Panc1 (cell line): ENCODE measurements at regions not wholly inside any gene's neighbourhood (a gene's known extent, or its start where the extent isn't known, plus 50 kb on each side); places are given as distances from the start of the nearest gene placed in this dataset.

Experiments used
- ATAC-seq: fragments of 200-7000 bp; cut with Tn5 transposase; 2 replicates; pipeline ENCODE4 v1.9.1; 2020; ENCODE audit warnings: mild to moderate bottlenecking, moderate library complexity
- BruUV-seq: library from RNA; stranded (reverse); fragments of 400-500 nt; replicated peaks from 2 replicates; lab custom pipeline; 2021; lab: Mats Ljungman, UMichigan
- CTCF ChIA-PET: fragments of 300-600 bp; sonication (Branson Sonifier 250); formaldehyde crosslinking; loops from one replicate; lab custom pipeline; 2022; ENCODE audit warnings: antibody characterized with exemption; lab: Charles Lee
- POLR2A ChIA-PET: fragments of 300-600 bp; sonication (Branson Sonifier 250); formaldehyde crosslinking; loops from one replicate; lab custom pipeline; 2022; ENCODE audit warnings: antibody characterized with exemption; lab: Charles Lee
- DNase-seq: peaks from one replicate; pipeline ENCODE4 v3.0.0-alpha.2; 2010; ENCODE audit warnings: low read depth, low spot score
- H3K27ac ChIP-seq: 2 replicates; pipeline ENCODE4 v1.5.1; 2011; ENCODE audit warnings: mild to moderate bottlenecking, low read length, inconsistent platforms
- H3K27me3 ChIP-seq: fragments of 200-500 bp; sonication (Bioruptor generic); 2 replicates; pipeline ENCODE4 v1.6.0; 2014; ENCODE audit warnings: low read length, inconsistent platforms; ENCODE audit not compliant: control insufficient read depth, insufficient read depth
- H3K36me3 ChIP-seq: fragments of 200-500 bp; sonication (Bioruptor generic); 2 replicates; pipeline ENCODE4 v1.5.1; 2014; ENCODE audit warnings: inconsistent platforms, mild to moderate bottlenecking, low read length, moderate library complexity; ENCODE audit not compliant: control insufficient read depth, insufficient read depth
- H3K4me1 ChIP-seq: 2 replicates; pipeline ENCODE4 v1.5.1; 2011; ENCODE audit warnings: inconsistent platforms, mild to moderate bottlenecking, low read length, moderate library complexity; ENCODE audit not compliant: control insufficient read depth, insufficient read depth
- H3K4me3 ChIP-seq, 2 experiments: 2 replicates each; pipeline ENCODE4 v1.5.1; 2011 to 2012; ENCODE audit warnings: low read depth in 2 of 2, low read length in 2 of 2, mild to moderate bottlenecking in 2 of 2, inconsistent platforms in 1 of 2, moderate library complexity in 1 of 2
- H3K9me3 ChIP-seq: fragments of 200-500 bp; sonication (Bioruptor generic); 2 replicates; pipeline ENCODE4 v1.5.1; 2014; ENCODE audit warnings: low read depth, mild to moderate bottlenecking, inconsistent platforms, low read length, moderate library complexity; ENCODE audit not compliant: control insufficient read depth, insufficient read depth
- POLR2AphosphoS5 ChIP-seq: IDR thresholded peaks from 2 replicates; pipeline ENCODE4 v1.6.1; 2012; ENCODE audit warnings: mild to moderate bottlenecking, low read depth, low read length, moderate library complexity
- SIN3A ChIP-seq: IDR thresholded peaks from 2 replicates; pipeline ENCODE4 v1.6.1; 2012; ENCODE audit warnings: low read depth, mild to moderate bottlenecking, low read length, moderate library complexity, borderline replicate concordance; ENCODE audit not compliant: insufficient read depth
- TCF7L2 ChIP-seq: IDR thresholded peaks from 2 replicates; pipeline ENCODE4 v1.6.1; 2011; ENCODE audit warnings: mild to moderate bottlenecking, low read depth, low read length, inconsistent platforms
- in situ Hi-C: cut with HindIII; loops from 2 replicates; pipeline ENCODE4 v1.10.0; 2016; ENCODE audit warnings: low sequenced_read_pairs, low pct_unique_long_range_greater_than_20kb
- intact Hi-C: fragments of 100-400 bp; cut with micrococcal nuclease; formaldehyde crosslinking; loops from one replicate; pipeline ENCODE4 v1.10.0; 2022; ENCODE audit not compliant: unreplicated experiment
- TF ChIP-seq, protein P1 (sequence below), 2 experiments: IDR thresholded peaks; 2 replicates each; pipeline ENCODE4 v1.6.1; 2011 to 2012; ENCODE audit warnings: low read depth in 2 of 2, control low read depth in 1 of 2, low read length in 1 of 2, mild to moderate bottlenecking in 1 of 2, moderate library complexity in 1 of 2; ENCODE audit not compliant: insufficient read depth in 1 of 2
- TF ChIP-seq, protein P2 (sequence below): fragments of 450-650 bp; IDR thresholded peaks from 2 replicates; pipeline ENCODE4 v1.5.1; 2017; ENCODE audit warnings: mild to moderate bottlenecking

DNA sequence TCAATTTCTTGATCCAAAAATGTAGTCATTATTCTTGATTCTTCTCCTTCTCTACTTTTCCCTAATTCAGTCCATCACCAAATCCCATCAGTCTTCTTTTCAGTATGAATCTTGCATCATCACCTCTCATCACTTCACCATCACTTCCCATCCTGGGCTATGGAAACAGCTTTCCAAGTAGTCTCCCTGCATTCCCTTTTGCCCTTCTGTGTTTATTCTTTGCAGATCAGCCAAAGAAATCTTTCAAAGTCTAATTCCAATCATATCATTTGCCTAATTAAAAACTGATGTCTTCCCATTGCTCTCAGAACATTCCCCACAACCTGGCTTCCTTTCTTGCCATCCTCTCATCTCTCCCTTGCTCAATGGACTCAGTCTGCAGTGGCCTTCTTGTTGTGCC lies 201.7 kb upstream of the ADAMTS3 start:
- TF ChIP-seq, protein P1, sequence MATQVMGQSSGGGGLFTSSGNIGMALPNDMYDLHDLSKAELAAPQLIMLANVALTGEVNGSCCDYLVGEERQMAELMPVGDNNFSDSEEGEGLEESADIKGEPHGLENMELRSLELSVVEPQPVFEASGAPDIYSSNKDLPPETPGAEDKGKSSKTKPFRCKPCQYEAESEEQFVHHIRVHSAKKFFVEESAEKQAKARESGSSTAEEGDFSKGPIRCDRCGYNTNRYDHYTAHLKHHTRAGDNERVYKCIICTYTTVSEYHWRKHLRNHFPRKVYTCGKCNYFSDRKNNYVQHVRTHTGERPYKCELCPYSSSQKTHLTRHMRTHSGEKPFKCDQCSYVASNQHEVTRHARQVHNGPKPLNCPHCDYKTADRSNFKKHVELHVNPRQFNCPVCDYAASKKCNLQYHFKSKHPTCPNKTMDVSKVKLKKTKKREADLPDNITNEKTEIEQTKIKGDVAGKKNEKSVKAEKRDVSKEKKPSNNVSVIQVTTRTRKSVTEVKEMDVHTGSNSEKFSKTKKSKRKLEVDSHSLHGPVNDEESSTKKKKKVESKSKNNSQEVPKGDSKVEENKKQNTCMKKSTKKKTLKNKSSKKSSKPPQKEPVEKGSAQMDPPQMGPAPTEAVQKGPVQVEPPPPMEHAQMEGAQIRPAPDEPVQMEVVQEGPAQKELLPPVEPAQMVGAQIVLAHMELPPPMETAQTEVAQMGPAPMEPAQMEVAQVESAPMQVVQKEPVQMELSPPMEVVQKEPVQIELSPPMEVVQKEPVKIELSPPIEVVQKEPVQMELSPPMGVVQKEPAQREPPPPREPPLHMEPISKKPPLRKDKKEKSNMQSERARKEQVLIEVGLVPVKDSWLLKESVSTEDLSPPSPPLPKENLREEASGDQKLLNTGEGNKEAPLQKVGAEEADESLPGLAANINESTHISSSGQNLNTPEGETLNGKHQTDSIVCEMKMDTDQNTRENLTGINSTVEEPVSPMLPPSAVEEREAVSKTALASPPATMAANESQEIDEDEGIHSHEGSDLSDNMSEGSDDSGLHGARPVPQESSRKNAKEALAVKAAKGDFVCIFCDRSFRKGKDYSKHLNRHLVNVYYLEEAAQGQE (IDR thresholded peaks at IDR 0.05; ENCODE audit: insufficient read depth in 1 of 2, low read depth in 2 of 2, low read length in 1 of 2), result no peak
- no peak for TF ChIP-seq POLR2AphosphoS5
- TF ChIP-seq, protein P2, sequence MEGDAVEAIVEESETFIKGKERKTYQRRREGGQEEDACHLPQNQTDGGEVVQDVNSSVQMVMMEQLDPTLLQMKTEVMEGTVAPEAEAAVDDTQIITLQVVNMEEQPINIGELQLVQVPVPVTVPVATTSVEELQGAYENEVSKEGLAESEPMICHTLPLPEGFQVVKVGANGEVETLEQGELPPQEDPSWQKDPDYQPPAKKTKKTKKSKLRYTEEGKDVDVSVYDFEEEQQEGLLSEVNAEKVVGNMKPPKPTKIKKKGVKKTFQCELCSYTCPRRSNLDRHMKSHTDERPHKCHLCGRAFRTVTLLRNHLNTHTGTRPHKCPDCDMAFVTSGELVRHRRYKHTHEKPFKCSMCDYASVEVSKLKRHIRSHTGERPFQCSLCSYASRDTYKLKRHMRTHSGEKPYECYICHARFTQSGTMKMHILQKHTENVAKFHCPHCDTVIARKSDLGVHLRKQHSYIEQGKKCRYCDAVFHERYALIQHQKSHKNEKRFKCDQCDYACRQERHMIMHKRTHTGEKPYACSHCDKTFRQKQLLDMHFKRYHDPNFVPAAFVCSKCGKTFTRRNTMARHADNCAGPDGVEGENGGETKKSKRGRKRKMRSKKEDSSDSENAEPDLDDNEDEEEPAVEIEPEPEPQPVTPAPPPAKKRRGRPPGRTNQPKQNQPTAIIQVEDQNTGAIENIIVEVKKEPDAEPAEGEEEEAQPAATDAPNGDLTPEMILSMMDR, result no peak
- TF ChIP-seq SIN3A, result no peak
- no peak for TF ChIP-seq TCF7L2
- no peaks in the 10 kb centered on the region for H3K9me3 ChIP-seq
- in situ Hi-C loops, result no loop called here
- DNase-seq (no peak), ATAC-seq (no peak)
- intact Hi-C loops, result no loop called here
- no TSS peak for BruUV-seq
- no peak overlapping the region for H3K4me3 ChIP-seq
- CTCF ChIA-PET, result no interaction called here
- H3K27ac ChIP-seq, result no peak overlapping the region
- H3K4me1 ChIP-seq, result no peaks in the 10 kb centered on the region
- H3K27me3 ChIP-seq, result no peaks in the 10 kb centered on the region
- POLR2A ChIA-PET, result no interaction called here
- H3K36me3 ChIP-seq, result no peaks in the 10 kb centered on the region

DNA sequence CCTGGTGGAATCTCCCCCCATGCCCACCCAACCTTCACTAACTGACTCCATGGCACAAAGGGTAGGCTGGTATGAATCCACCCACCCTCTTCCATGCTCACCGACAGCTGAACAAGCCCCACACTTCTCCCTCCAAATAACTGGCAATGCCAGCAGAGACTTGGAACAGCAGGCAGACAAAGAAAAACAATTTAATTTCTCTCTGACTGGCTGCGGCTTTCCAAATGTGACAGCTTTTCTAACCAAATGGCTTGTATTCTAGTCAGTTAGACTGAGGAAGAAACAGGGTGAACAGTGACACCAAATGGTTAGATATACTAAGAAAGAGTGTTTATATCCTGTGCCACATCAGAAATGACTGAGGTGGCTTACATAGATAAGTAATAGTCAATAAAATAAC lies 199.3 kb upstream of the ADAMTS3 start:
- no peak overlapping the region for H3K27ac ChIP-seq

More for the DNA sequence above, 199.3 kb upstream of the ADAMTS3 start:
- in situ Hi-C loops, result no loop called here
- no peak overlapping the region for H3K4me3 ChIP-seq
- H3K9me3 ChIP-seq, result no peaks in the 10 kb centered on the region
- intact Hi-C loops, result no loop called here
- TF ChIP-seq, protein P1 (IDR thresholded peaks at IDR 0.05; ENCODE audit: insufficient read depth in 1 of 2, low read depth in 2 of 2, low read length in 1 of 2), result no peak
- TF ChIP-seq SIN3A, result no peak
- no peak for TF ChIP-seq TCF7L2
- H3K27me3 ChIP-seq, result no peaks in the 10 kb centered on the region
- no peaks in the 10 kb centered on the region for H3K36me3 ChIP-seq
- POLR2A ChIA-PET, result no interaction called here
- DNase-seq (no peak), ATAC-seq (no peak)
- H3K4me1 ChIP-seq, result no peaks in the 10 kb centered on the region
- BruUV-seq, result no TSS peak
- CTCF ChIA-PET, result no interaction called here
